Esophagus squamous epithelium (tissue), 5 donors: ENCODE measurements at regions not wholly inside any gene's neighbourhood (a gene's known extent, or its start where the extent isn't known, plus 50 kb on each side); places are given as distances from the start of the nearest gene placed in this dataset.

Source experiments
- DNase-seq: peaks from one replicate; lab custom pipeline; 2025; lab: John Stamatoyannopoulos, UW
- H3K27ac ChIP-seq, 4 donors: fragments of 200-600 bp; sonication (generic); one replicate each; pipeline ENCODE4 v1.5.1; 2016 to 2019; ENCODE audit warnings: mild to moderate bottlenecking in 1 of 4
- H3K27me3 ChIP-seq, 4 donors: fragments of 200-600 bp; sonication (generic); 1 replicate in 3 of 4; 2 replicates in 1 of 4; pipeline versions ENCODE4 v1.5.1 to v1.6.0; 2017 to 2021; ENCODE audit warnings: antibody characterized with exemption in 1 of 4
- H3K36me3 ChIP-seq, 3 donors: fragments of 200-600 bp; sonication (generic); one replicate each; pipeline ENCODE4 v1.5.1; 2016 to 2019
- H3K4me1 ChIP-seq, 3 donors: fragments of 200-600 bp; sonication (generic); one replicate each; pipeline ENCODE4 v1.5.1; 2017 to 2019
- H3K4me3 ChIP-seq, 4 donors: fragments of 200-600 bp; sonication (generic); 1 replicate in 3 of 4; 2 replicates in 1 of 4; pipeline ENCODE4 v1.5.1; 2016 to 2019; ENCODE audit warnings: mild to moderate bottlenecking in 2 of 4, moderate library complexity in 1 of 4
- H3K9me3 ChIP-seq, 3 donors: fragments of 200-600 bp; sonication (generic); one replicate each; pipeline ENCODE4 v1.5.1; 2016 to 2019
- POLR2A ChIP-seq, 4 donors: fragments of 450-650 bp; IDR thresholded peaks; one replicate each; pipeline ENCODE4 v1.6.1; 2017; ENCODE audit warnings: antibody characterized with exemption in 4 of 4, mild to moderate bottlenecking in 4 of 4, moderate library complexity in 3 of 4
- WGBS, 2 donors: methylation state at CpG; one replicate each; pipeline ENCODE4 v1.1.5; 2018; 5-methylcytosine and 5-hydroxymethylcytosine counted together
- intact Hi-C: fragments of 100-400 bp; cut with DNase I; formaldehyde crosslinking; loops from one replicate; pipeline ENCODE4 v1.15.0; 2022
- TF ChIP-seq, protein P1 (sequence below), 6 experiments: fragments of 450-650 bp in 4 of 6; fragments of 200-600 bp in 2 of 6; sonication (generic) in 2 of 6; IDR thresholded peaks; one replicate each; pipeline ENCODE4 v1.5.1; 2016 to 2019; ENCODE audit warnings: antibody characterized with exemption in 6 of 6, mild to moderate bottlenecking in 4 of 6, moderate library complexity in 4 of 6
- donor health status: DM: yes; HTN: yes; CAD: no.

DNA sequence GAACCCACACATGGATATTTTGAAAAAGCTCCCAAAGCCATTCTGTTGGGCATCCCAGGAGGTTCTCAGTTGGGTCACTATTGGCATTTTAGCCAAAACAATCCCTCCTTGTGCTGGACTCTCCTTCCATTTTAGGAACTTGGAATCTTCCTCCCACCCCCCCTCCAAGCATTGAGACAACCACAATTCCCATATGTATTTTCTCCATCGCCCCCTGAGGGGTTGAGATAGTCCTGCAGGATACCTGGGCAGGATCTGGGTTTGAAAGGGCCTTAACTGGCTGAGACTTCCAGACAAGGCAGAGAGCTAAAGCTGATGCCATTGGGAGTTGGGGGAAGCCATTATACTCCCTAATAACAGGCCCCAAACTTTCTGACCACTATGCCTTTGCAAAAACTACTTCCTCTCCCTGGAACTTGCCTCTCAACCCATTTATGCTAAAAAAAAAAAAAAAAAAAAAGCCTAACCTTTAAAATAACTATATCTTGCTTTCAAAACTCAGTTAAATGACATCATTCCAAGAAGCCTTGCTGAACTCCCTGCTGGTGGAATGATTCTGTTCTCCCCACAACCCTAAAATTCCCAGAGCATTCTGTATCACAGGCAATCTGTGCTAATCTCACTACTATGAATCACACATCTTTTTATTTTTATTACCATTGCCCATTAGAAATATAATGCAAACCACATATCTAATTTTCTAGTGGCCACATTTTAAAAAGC is 77.5 kb upstream of the PDE1C start:
- Histone ChIP-seq H3K27me3 (no peaks in the 10 kb centered on the region), H3K9me3 (no peaks in the 10 kb centered on the region), H3K27ac (no peak overlapping the region), H3K4me3 (no peak overlapping the region), H3K36me3 (no peaks in the 10 kb centered on the region), H3K4me1 (no peaks in the 10 kb centered on the region)
- intact Hi-C loops = no loop called here
- 71 to 75% methylated on average over 1 of the region's 1 CpG for WGBS, 2 donors
- DNase-seq = no peak
- TF ChIP-seq POLR2A (IDR thresholded peaks at IDR 0.05) = no peak
- TF ChIP-seq, protein P1, sequence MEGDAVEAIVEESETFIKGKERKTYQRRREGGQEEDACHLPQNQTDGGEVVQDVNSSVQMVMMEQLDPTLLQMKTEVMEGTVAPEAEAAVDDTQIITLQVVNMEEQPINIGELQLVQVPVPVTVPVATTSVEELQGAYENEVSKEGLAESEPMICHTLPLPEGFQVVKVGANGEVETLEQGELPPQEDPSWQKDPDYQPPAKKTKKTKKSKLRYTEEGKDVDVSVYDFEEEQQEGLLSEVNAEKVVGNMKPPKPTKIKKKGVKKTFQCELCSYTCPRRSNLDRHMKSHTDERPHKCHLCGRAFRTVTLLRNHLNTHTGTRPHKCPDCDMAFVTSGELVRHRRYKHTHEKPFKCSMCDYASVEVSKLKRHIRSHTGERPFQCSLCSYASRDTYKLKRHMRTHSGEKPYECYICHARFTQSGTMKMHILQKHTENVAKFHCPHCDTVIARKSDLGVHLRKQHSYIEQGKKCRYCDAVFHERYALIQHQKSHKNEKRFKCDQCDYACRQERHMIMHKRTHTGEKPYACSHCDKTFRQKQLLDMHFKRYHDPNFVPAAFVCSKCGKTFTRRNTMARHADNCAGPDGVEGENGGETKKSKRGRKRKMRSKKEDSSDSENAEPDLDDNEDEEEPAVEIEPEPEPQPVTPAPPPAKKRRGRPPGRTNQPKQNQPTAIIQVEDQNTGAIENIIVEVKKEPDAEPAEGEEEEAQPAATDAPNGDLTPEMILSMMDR (IDR thresholded peaks at IDR 0.05) = no peak

- 76 to 95% methylated on average over 2 of the region's 2 CpGs for WGBS, 2 donors
- Histone ChIP-seq H3K27ac (no peak overlapping the region), H3K36me3 (no peaks in the 10 kb centered on the region), H3K9me3 (no peaks in the 10 kb centered on the region), H3K4me3 (no peak overlapping the region), H3K4me1 (no peaks in the 10 kb centered on the region), H3K27me3 (no peaks in the 10 kb centered on the region)
- DNase-seq = no peak
- intact Hi-C loops = no loop called here
- no peak for TF ChIP-seq POLR2A (IDR thresholded peaks at IDR 0.05)
- TF ChIP-seq, protein P1 (IDR thresholded peaks at IDR 0.05) = no peak
These were observed 75.7 kb upstream of the PDE1C start for GRCh38 chr7:32145911-32146310.

DNA sequence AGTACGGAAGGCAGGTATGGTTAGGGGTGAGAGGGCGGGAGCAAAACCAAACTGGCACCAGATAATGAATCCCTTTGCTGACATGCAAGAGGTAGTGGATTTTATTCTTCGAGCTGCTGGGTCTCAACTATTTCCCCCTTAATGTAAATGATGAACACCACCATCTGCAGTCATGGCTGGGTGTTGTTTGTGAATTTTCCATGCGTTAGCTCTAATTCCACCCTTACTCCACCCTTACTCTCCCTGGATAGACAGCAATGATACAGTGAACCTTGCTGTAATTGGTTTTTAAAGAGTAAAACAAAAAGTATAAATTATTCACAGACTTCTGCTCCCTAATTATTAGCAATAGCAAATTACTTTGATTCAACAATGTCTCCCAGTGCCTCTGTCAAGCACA is 74.5 kb upstream of the PDE1C start:
- DNase-seq = no peak
- H3K4me3 ChIP-seq = no peak overlapping the region
- no peak for TF ChIP-seq POLR2A (IDR thresholded peaks at IDR 0.05)
- TF ChIP-seq, protein P1 (IDR thresholded peaks at IDR 0.05) = no peak
- 71 to 76% methylated on average over 4 of the region's 4 CpGs for WGBS, 2 donors
- H3K27ac ChIP-seq = no peak overlapping the region
- no peaks in the 10 kb centered on the region for H3K36me3 ChIP-seq
- H3K4me1 ChIP-seq = no peaks in the 10 kb centered on the region
- H3K9me3 ChIP-seq = no peaks in the 10 kb centered on the region
- intact Hi-C loops = no loop called here
- H3K27me3 ChIP-seq = no peaks in the 10 kb centered on the region

DNA sequence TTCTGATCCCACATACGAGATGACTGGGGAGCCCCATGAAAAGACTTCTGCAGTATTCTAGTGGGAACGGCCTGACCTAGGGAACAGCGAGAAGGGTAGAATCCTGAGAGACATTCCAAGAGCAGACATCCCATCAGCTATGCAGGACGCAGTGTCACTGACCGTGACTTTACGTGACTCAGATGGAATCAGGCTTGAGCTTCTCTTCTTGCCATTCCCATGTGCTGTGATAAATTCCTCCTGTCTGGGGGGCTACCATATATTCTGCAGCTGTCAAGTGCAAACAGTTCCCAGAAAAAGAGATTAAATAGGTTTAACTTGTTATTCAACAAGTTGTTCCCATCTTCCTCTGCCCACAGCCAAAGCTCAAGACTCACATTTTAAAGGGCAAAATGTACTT is 73.1 kb upstream of the PDE1C start:
- no peaks in the 10 kb centered on the region for H3K9me3 ChIP-seq
- no peaks in the 10 kb centered on the region for H3K4me1 ChIP-seq
- DNase-seq = no peak
- H3K27ac ChIP-seq = no peak overlapping the region
- H3K4me3 ChIP-seq = no peak overlapping the region
- intact Hi-C loops = no loop called here
- H3K27me3 ChIP-seq = no peaks in the 10 kb centered on the region
- no peak for TF ChIP-seq POLR2A (IDR thresholded peaks at IDR 0.05)
- TF ChIP-seq, protein P1 (IDR thresholded peaks at IDR 0.05) = no peak
- 51 to 60% methylated on average over 6 of the region's 6 CpGs for WGBS, 2 donors
- H3K36me3 ChIP-seq = no peaks in the 10 kb centered on the region

- Histone ChIP-seq H3K27me3 (no peaks in the 10 kb centered on the region), H3K36me3 (no peaks in the 10 kb centered on the region), H3K27ac (no peak overlapping the region), H3K4me3 (no peak overlapping the region), H3K4me1 (no peaks in the 10 kb centered on the region), H3K9me3 (no peaks in the 10 kb centered on the region)
- intact Hi-C loops = no loop called here
- WGBS, 2 donors = 26 to 28% methylated on average over 3 of the region's 3 CpGs
- TF ChIP-seq POLR2A (IDR thresholded peaks at IDR 0.05) = no peak
- TF ChIP-seq, protein P1 (IDR thresholded peaks at IDR 0.05) = no peak
- no peak for DNase-seq
These were observed 72.4 kb upstream of the PDE1C start for GRCh38 chr7:32142649-32143048.
